DMS53 treated with DMSO at 0.1 percent for 48 hours (cell line): ENCODE measurements at regions not wholly inside any gene's neighbourhood (a gene's known extent, or its start where the extent isn't known, plus 50 kb on each side); places are given as distances from the start of the nearest gene placed in this dataset.
"Not testable (repeated sequence)": the region's sequence is repeated elsewhere in the genome, so short reads cannot be mapped to it uniquely, and the experiment has no call there.

ENCODE experiments used
- DNase-seq: peaks from one replicate; lab custom pipeline; 2025; ENCODE audit not compliant: unreplicated experiment; lab: John Stamatoyannopoulos, UW

- no peak for DNase-seq
Observed at GRCh38 chr12:90831712-90832111, 123.3 kb downstream of the CCER1 start.

- peak; percentile 75 for DNase-seq
Observed at GRCh38 chr12:90829044-90829443, 125.9 kb downstream of the CCER1 start.

GRCh38 chr12:90828621-90829020 lies 126.4 kb downstream of the CCER1 start:
- peak; percentile 71 for DNase-seq

- no peak for DNase-seq
Observed at GRCh38 chr12:90827567-90827966, 127.4 kb downstream of the CCER1 start.

GRCh38 chr12:90826036-90826435 lies 128.9 kb downstream of the CCER1 start:
- no peak for DNase-seq

GRCh38 chr12:90823859-90824258 lies 131.1 kb downstream of the CCER1 start:
- DNase-seq, result no peak

GRCh38 chr12:90819709-90820108 lies 135.3 kb downstream of the CCER1 start:
- DNase-seq, result no peak

- peak; percentile 32 for DNase-seq
Observed at GRCh38 chr12:90816353-90817089, 138.5 kb downstream of the CCER1 start.

GRCh38 chr12:90809940-90810339 lies 145.0 kb downstream of the CCER1 start:
- no peak for DNase-seq

- peak; percentile 62 for DNase-seq
Observed at GRCh38 chr12:90808568-90808967, 146.4 kb downstream of the CCER1 start.

- DNase-seq, result no peak
Observed at GRCh38 chr12:90802727-90803126, 152.2 kb downstream of the CCER1 start.

GRCh38 chr12:90801776-90802175 lies 153.2 kb downstream of the CCER1 start:
- DNase-seq, result peak; percentile 2

GRCh38 chr12:90794212-90794611 lies 160.8 kb downstream of the CCER1 start:
- DNase-seq, result no peak

- not testable (repeated sequence) for DNase-seq
Observed at GRCh38 chr12:90792718-90793117, 162.3 kb downstream of the CCER1 start.

- DNase-seq, result no peak
Observed at GRCh38 chr12:90791445-90791844, 163.5 kb downstream of the CCER1 start.

GRCh38 chr12:90790747-90791146 lies 164.2 kb downstream of the CCER1 start:
- no peak for DNase-seq

- no peak for DNase-seq
Observed at GRCh38 chr12:90773491-90773890, 181.5 kb downstream of the CCER1 start.

- DNase-seq, result peak; percentile 47
Observed at GRCh38 chr12:90770861-90771260, 184.1 kb downstream of the CCER1 start.

GRCh38 chr12:90757957-90758356 lies 197.0 kb downstream of the CCER1 start:
- no peak for DNase-seq

GRCh38 chr12:90745211-90745610 lies 209.8 kb downstream of the CCER1 start:
- no peak for DNase-seq

GRCh38 chr12:90741611-90742010 lies 213.4 kb downstream of the CCER1 start:
- no peak for DNase-seq

GRCh38 chr12:90729736-90730135 lies 225.2 kb downstream of the CCER1 start:
- DNase-seq, result no peak

GRCh38 chr12:90712671-90713070 lies 242.3 kb downstream of the CCER1 start:
- DNase-seq, result no peak
